ENCODE measurements at regions not wholly inside any gene's neighbourhood (a gene's known extent, or its start where the extent isn't known, plus 50 kb on each side); places are given as distances from the start of the nearest gene placed in this dataset.

GRCh38 chr5:165602529-165602928, 2097.1 kb downstream of the MAT2B start:
- no peak for TF ChIP-seq CTCF (IDR thresholded peaks at IDR 0.05; ENCODE audit: low read depth, low read length)
- no peak for DNase-seq (ENCODE audit: extremely low read depth, low read depth)

- TF ChIP-seq CTCF (IDR thresholded peaks at IDR 0.05; ENCODE audit: low read depth, low read length), result no peak
- no peak for DNase-seq (ENCODE audit: extremely low read depth, low read depth)
Observed at GRCh38 chr5:165607026-165607425, 2101.6 kb downstream of the MAT2B start.

GRCh38 chr5:165609871-165610270, 2104.5 kb downstream of the MAT2B start:
- no peak for TF ChIP-seq CTCF (IDR thresholded peaks at IDR 0.05; ENCODE audit: low read depth, low read length)

GRCh38 chr5:165616490-165617405, 2111.3 kb downstream of the MAT2B start:
- no peak for DNase-seq (ENCODE audit: extremely low read depth, low read depth)

More at GRCh38 chr5:165609871-165610270, 2104.5 kb downstream of the MAT2B start:
- no peak for DNase-seq (ENCODE audit: extremely low read depth, low read depth)

GRCh38 chr5:165617491-165617890, 2112.1 kb downstream of the MAT2B start:
- TF ChIP-seq CTCF (IDR thresholded peaks at IDR 0.05; ENCODE audit: low read depth, low read length), result no peak
- DNase-seq (ENCODE audit: extremely low read depth, low read depth), result no peak

More at GRCh38 chr5:165616490-165617405, 2111.3 kb downstream of the MAT2B start:
- TF ChIP-seq CTCF (IDR thresholded peaks at IDR 0.05; ENCODE audit: low read depth, low read length), result no peak

GRCh38 chr5:165620394-165620793, 2115.0 kb downstream of the MAT2B start:
- no peak for TF ChIP-seq CTCF (IDR thresholded peaks at IDR 0.05; ENCODE audit: low read depth, low read length)
- DNase-seq (ENCODE audit: extremely low read depth, low read depth), result no peak

- TF ChIP-seq CTCF (IDR thresholded peaks at IDR 0.05; ENCODE audit: low read depth, low read length), result no peak
- no peak for DNase-seq (ENCODE audit: extremely low read depth, low read depth)
Observed at GRCh38 chr5:165622864-165623536, 2117.6 kb downstream of the MAT2B start.
